Stomach smooth muscle (tissue), 2 donors: ENCODE measurements at regions not wholly inside any gene's neighbourhood (a gene's known extent, or its start where the extent isn't known, plus 50 kb on each side); places are given as distances from the start of the nearest gene placed in this dataset.
"Not testable (repeated sequence)": the region's sequence is repeated elsewhere in the genome, so short reads cannot be mapped to it uniquely, and the experiment has no call there.

Source experiments
- H3K27ac ChIP-seq: one replicate; pipeline ENCODE4 v1.7.0; 2013; ENCODE audit warnings: mild to moderate bottlenecking, low read length, inconsistent platforms
- H3K27me3 ChIP-seq, 2 donors: one replicate each; pipeline ENCODE4 v1.7.0; 2013; ENCODE audit warnings: low read length in 2 of 2; ENCODE audit not compliant: insufficient read depth in 2 of 2, control insufficient read depth in 1 of 2
- H3K36me3 ChIP-seq, 2 donors: one replicate each; pipeline ENCODE4 v1.7.0; 2013; ENCODE audit warnings: low read length in 2 of 2; ENCODE audit not compliant: control insufficient read depth in 2 of 2, insufficient read depth in 2 of 2
- H3K4me1 ChIP-seq: one replicate; pipeline ENCODE4 v1.7.0; 2013; ENCODE audit warnings: low read length; ENCODE audit not compliant: control insufficient read depth, insufficient read depth
- H3K4me3 ChIP-seq, 2 donors: one replicate each; pipeline ENCODE4 v1.7.0; 2013; ENCODE audit warnings: low read length in 2 of 2
- H3K9ac ChIP-seq, 2 donors: one replicate each; pipeline ENCODE4 v1.7.0; 2013; ENCODE audit warnings: low read length in 2 of 2, mild to moderate bottlenecking in 1 of 2
- H3K9me3 ChIP-seq, 2 donors: one replicate each; pipeline ENCODE4 v1.7.0; 2013; ENCODE audit warnings: low read length in 2 of 2; ENCODE audit not compliant: control insufficient read depth in 2 of 2
- donor health status: healthy.
- donor health status: Pancreatic carcinoma.

DNA sequence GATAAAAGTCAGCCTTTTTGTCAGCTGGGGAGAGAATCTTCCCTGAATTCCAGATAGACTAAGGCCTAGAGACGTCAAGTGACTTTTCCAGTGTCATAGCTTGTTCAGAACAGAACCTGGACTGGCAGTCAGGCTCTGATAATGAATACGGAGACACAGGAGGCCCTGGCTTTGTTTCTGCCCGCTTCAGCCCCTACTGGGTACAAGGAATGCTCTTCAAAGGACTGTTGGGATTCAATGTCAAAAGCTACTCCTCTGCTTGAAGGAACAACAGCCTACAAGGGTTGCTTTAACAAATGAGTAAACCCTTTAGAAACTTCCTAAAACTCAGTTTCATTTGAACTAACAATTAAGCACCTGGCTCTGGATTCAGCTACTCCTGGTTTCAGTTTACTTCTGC is 412.3 kb downstream of the OXSM start:
- H3K36me3 ChIP-seq = no peaks in the 10 kb centered on the region
- no peaks in the 10 kb centered on the region for H3K27me3 ChIP-seq
- no peak overlapping the region for H3K27ac ChIP-seq
- no peaks in the 10 kb centered on the region for H3K9me3 ChIP-seq
- no peak overlapping the region for H3K9ac ChIP-seq
- H3K4me1 ChIP-seq = no peaks in the 10 kb centered on the region
- H3K4me3 ChIP-seq = no peak overlapping the region

DNA sequence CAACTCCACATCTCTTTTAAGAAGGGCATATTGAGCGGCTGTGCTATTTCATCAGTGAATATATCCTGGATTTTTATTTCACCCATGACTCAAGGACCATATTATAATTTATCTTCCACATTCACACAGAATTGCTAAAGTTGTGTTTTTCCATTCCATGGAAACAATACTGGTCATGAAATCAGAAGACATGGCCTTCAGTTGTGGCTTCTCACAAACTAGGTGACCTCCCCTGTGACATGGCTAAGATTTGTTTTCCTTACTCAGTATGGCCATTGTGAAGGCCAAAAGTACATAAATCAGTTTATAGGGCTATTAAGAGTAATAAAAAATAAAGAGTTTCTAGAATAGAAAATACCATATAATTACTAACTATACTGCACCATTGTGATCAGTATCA is 415.6 kb downstream of the OXSM start:
- no peak overlapping the region for H3K9ac ChIP-seq
- H3K27me3 ChIP-seq = no peaks in the 10 kb centered on the region
- no peak overlapping the region for H3K27ac ChIP-seq
- no peaks in the 10 kb centered on the region for H3K9me3 ChIP-seq
- no peak overlapping the region for H3K4me3 ChIP-seq
- no peaks in the 10 kb centered on the region for H3K36me3 ChIP-seq
- no peaks in the 10 kb centered on the region for H3K4me1 ChIP-seq

DNA sequence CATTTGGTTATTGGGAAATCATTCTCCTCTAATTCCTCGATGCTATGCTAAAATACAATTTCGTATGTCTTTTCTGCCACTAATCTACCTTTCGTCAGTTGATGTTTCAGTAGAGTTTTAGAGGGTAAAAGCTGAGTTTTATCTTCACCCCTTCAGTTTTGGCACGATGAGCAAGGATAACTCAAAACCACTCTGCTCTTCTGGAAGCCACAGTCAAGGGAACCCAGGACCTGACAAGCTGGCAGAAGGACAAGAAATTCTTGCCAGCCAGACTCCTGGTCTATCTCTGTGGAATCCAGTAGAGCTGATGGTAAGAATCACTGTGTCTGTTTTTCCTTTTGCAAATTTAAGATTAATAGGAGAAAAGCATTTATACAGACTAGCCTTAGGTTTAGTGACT is 414.4 kb upstream of the LRRC3B start:
- Histone ChIP-seq H3K4me3 (no peak overlapping the region), H3K9me3 (peaks cover 0 to 2% of the 10 kb centered on the region in 2 donors), H3K9ac (no peak overlapping the region), H3K27me3 (no peaks in the 10 kb centered on the region), H3K27ac (no peak overlapping the region), H3K36me3 (no peaks in the 10 kb centered on the region), H3K4me1 (no peaks in the 10 kb centered on the region)

DNA sequence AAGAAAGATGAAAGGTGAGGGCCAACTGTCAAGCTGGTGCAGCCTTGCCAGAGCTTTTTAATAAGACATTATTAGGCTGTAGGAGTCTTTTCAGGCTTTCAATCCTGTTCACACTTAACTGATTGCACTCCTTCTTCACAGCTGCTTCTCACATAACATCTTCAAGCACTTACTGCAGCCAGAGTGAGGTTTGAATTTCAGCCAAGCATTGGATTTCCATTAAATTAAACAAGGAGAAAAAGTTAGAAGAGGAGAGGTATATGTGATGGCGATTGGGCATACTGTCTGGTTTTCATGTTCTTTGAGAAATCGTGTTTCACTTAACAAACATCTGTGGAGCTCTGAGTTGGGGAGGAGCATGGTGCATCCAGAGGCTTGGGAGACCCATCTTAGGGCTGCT is 392.8 kb upstream of the LRRC3B start:
- H3K36me3 ChIP-seq = no peaks in the 10 kb centered on the region
- H3K27ac ChIP-seq = no peak overlapping the region
- H3K9ac ChIP-seq = no peak overlapping the region
- no peaks in the 10 kb centered on the region for H3K27me3 ChIP-seq
- H3K4me3 ChIP-seq = no peak overlapping the region
- H3K4me1 ChIP-seq = no peaks in the 10 kb centered on the region
- H3K9me3 ChIP-seq = no peaks in the 10 kb centered on the region

DNA sequence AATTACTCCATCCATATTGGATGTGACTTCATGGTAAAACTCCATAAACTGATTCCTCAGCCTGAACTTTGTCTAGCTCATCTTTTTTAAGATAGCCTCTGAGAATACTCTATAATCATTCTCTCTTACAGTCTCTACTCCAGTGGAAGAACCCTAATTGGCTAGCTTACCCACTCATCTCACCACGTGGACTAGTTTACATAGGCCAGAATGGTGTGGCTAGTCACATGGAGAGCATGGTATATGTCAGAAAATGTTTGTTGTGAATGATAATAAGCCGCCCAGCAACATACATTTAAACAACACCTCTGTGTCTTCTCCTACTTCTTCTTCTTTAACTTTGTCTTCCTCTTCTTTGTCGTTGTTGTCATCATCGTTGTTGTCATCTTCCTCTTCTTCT is 389.2 kb upstream of the LRRC3B start:
- Histone ChIP-seq H3K4me1 (no peaks in the 10 kb centered on the region), H3K27me3 (no peaks in the 10 kb centered on the region), H3K27ac (no peak overlapping the region), H3K9me3 (no peaks in the 10 kb centered on the region), H3K36me3 (no peaks in the 10 kb centered on the region), H3K4me3 (no peak overlapping the region), H3K9ac (no peak overlapping the region)

DNA sequence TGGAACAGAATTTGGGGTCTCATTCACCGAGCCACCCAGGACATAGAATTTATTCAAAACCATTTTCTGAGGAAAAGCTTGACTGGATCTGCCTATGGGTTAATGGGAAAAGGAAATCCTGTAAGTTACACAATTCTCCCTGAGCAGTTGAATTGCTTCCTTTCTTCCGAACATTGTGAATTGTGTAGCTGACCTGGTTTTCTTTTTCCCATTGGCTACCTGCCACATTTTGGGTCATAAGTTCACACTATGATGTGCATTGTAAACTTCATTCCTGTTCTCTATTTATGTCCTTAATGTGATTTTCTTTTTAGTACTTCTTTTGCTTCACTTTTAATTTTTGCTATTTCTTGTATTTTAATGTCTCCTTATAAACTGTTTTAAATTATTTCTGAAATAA is 386.0 kb upstream of the LRRC3B start:
- Histone ChIP-seq H3K9ac (no peak overlapping the region), H3K27me3 (no peaks in the 10 kb centered on the region), H3K4me3 (no peak overlapping the region), H3K36me3 (no peaks in the 10 kb centered on the region), H3K27ac (no peak overlapping the region), H3K9me3 (no peaks in the 10 kb centered on the region), H3K4me1 (no peaks in the 10 kb centered on the region)

DNA sequence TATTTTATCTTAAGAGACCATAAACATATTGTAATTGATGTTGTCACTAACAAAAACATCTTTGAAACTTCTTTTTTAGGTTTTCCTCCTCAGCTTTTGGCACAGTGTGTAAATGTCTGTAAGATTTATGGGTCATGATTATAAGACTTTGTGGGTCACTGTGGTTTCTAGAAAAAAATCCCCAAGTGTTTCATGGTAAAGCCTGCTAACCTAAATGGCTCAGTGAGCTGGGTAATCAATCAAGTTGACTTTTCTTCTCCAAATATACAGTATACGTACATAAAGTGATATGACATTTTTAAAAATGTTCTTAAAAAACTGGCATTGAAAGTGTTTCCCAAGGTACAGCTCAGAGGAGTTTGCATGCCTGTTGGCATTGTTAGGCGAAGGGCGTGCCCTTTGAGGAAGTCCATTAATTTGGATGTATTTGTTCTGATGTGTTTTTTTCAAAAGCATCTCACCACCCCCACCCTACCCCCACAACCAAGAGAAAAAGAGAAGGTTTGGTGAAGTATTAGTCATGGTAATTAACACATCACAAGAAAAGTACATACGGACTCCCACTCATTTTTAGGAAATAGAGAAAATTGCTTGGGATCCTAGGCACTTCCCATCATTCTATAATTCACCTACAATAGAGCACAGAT is 385.4 kb upstream of the LRRC3B start:
- Histone ChIP-seq H3K9me3 (no peaks in the 10 kb centered on the region), H3K27ac (no peak overlapping the region), H3K4me1 (no peaks in the 10 kb centered on the region), H3K9ac (no peak overlapping the region), H3K4me3 (no peak overlapping the region), H3K27me3 (no peaks in the 10 kb centered on the region), H3K36me3 (no peaks in the 10 kb centered on the region)

DNA sequence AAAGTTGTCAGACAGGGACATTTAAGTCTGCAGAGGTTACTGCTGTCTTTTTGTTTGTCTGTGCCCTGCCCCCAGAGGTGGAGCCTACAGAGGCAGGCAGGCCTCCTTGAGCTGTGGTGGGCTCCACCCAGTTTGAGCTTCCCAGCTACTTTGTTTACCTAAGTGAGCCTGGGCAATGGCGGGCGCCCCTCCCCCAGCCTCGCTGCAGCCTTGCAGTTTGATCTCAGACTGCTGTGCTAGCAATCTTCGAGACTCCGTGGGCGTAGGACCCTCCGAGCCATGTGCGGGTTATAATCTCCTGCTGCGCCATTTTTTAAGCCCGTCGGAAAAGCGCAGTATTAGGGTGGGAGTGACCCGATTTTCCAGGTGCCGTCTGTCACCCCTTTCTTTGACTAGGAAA is 378.0 kb upstream of the LRRC3B start:
- not testable (repeated sequence) for H3K27ac ChIP-seq, H3K9ac ChIP-seq, H3K36me3 ChIP-seq, H3K4me1 ChIP-seq, H3K4me3 ChIP-seq, H3K27me3 ChIP-seq, H3K9me3 ChIP-seq

DNA sequence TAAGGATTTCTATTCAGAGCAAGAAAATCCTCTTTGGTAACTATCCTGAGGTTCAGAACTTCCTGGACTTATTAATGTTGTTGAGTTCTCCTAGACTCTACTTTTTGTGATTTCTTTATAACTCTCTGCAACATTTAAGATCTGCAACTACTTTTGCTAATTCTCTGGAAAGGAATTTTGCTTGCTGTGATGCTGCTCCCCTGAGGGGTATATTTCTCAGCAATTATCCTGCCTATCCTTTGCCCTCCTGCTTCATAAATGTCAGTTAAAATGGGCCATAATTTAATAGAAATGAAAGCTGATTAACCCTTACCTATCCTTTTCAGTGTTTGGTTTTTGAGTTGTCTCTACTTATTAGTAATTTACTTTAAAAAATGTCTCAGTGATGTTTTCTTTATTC is 377.3 kb upstream of the LRRC3B start:
- H3K4me1 ChIP-seq = no peaks in the 10 kb centered on the region
- H3K27ac ChIP-seq = no peak overlapping the region
- no peak overlapping the region for H3K9ac ChIP-seq
- no peaks in the 10 kb centered on the region for H3K9me3 ChIP-seq
- no peaks in the 10 kb centered on the region for H3K36me3 ChIP-seq
- no peak overlapping the region for H3K4me3 ChIP-seq
- no peaks in the 10 kb centered on the region for H3K27me3 ChIP-seq

DNA sequence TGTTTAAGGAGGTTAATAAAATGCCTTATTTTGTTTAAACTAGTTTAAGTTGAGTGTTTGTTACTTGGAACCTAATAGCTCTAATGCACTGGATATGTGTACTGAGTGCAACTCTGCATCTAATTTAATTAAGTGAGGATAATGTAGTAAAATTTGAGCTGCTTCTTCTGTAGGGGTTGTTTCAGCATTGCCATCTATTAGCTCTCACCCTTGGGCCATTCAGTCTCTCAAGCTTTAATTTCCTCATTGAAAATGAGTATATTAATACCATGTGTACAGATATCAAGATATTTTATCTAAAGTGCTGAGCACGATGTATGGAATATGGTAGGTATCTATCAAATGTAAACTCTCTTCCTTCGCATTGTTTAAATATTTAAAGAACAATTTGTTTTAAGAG is 375.7 kb upstream of the LRRC3B start:
- H3K27ac ChIP-seq = no peak overlapping the region
- no peaks in the 10 kb centered on the region for H3K36me3 ChIP-seq
- H3K27me3 ChIP-seq = no peaks in the 10 kb centered on the region
- no peak overlapping the region for H3K9ac ChIP-seq
- no peaks in the 10 kb centered on the region for H3K4me1 ChIP-seq
- H3K9me3 ChIP-seq = no peaks in the 10 kb centered on the region
- no peak overlapping the region for H3K4me3 ChIP-seq

DNA sequence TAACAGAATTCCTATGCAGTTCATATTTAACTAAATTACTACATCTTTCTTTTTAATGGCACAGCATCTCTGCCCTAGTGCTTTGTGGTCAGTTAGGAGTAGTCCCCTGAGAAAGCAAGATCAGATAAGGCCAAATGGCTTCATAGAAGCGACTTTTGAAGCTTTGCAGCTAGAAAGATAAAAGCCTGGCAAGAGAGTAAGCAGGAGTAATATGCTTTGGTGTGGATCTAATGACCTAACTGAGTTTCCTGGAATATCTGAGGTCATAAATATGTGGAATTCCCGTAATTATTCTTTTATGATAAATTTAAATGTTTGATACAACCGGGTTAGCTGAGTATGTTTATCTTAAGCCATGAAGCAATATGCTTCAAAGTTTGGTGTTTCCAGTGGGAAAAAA is 374.9 kb upstream of the LRRC3B start:
- no peaks in the 10 kb centered on the region for H3K9me3 ChIP-seq
- no peak overlapping the region for H3K4me3 ChIP-seq
- no peaks in the 10 kb centered on the region for H3K4me1 ChIP-seq
- H3K9ac ChIP-seq = no peak overlapping the region
- H3K36me3 ChIP-seq = no peaks in the 10 kb centered on the region
- H3K27me3 ChIP-seq = no peaks in the 10 kb centered on the region
- no peak overlapping the region for H3K27ac ChIP-seq
